Loucy (cell line): ENCODE measurements at regions not wholly inside any gene's neighbourhood (a gene's known extent, or its start where the extent isn't known, plus 50 kb on each side); places are given as distances from the start of the nearest gene placed in this dataset.
"Not testable (repeated sequence)": the region's sequence is repeated elsewhere in the genome, so short reads cannot be mapped to it uniquely, and the experiment has no call there.

Source experiments
- CTCF ChIP-seq: fragments of 200-600 bp; sonication (generic); conservative IDR thresholded peaks from 2 replicates; pipeline ENCODE4 v1.5.1; 2014; ENCODE audit warnings: mild to moderate bottlenecking, antibody characterized with exemption, low read length
- EZH2phosphoT487 ChIP-seq: fragments of 200-600 bp; IDR thresholded peaks from 2 replicates; pipeline ENCODE4 v1.6.1; 2018; ENCODE audit warnings: antibody characterized with exemption, mild to moderate bottlenecking, moderate library complexity, borderline replicate concordance

GRCh38 chr5:125079028-125079427 is 332.6 kb upstream of the ZNF608 start:
- TF ChIP-seq CTCF, EZH2phosphoT487: not testable (repeated sequence)
